B cell (primary cell): ENCODE measurements at regions not wholly inside any gene's neighbourhood (a gene's known extent, or its start where the extent isn't known, plus 50 kb on each side); places are given as distances from the start of the nearest gene placed in this dataset.

Experiments
- ATAC-seq: fragments of 200-7000 bp; cut with Tn5 transposase; one replicate; pipeline ENCODE4 v1.10.0; 2021; ENCODE audit warnings: low read depth, mild to moderate bottlenecking, moderate number of reproducible peaks, moderate library complexity
- CTCF ChIA-PET: fragments of 350-600 bp; sonication (Branson Sonifier 250); formaldehyde crosslinking; loops from one replicate; lab custom pipeline; 2021; ENCODE audit warnings: antibody characterized with exemption, inconsistent platforms; lab: Charles Lee
- POLR2A ChIA-PET: fragments of 350-600 bp; sonication (Branson Sonifier 250); formaldehyde crosslinking; loops from one replicate; lab custom pipeline; 2021; ENCODE audit warnings: antibody characterized with exemption; lab: Charles Lee
- DNase-seq: peaks from one replicate; pipeline ENCODE4 v3.0.0; 2013
- H2AFZ ChIP-seq: 2 replicates; pipeline ENCODE4 v1.6.1; 2012; ENCODE audit warnings: mild to moderate bottlenecking, low read depth, low read length; ENCODE audit not compliant: insufficient read depth, poor library complexity, severe bottlenecking
- H3K27ac ChIP-seq, 2 donors: 1 replicate in 1 of 2; 2 replicates in 1 of 2; pipeline ENCODE4 v1.5.1; 2012 to 2013; ENCODE audit warnings: low read length in 2 of 2, mild to moderate bottlenecking in 2 of 2, moderate library complexity in 1 of 2
- H3K27me3 ChIP-seq, 4 experiments: fragments of 200-600 bp in 1 of 4; sonication (generic) in 1 of 4; replicated peaks in 1 of 4; 1 replicate in 2 of 4; 2 replicates in 2 of 4; pipeline versions ENCODE4 v1.6.1 to v1.7.0; 2013 to 2016; ENCODE audit warnings: low read length in 3 of 4, mild to moderate bottlenecking in 2 of 4, mixed read lengths in 1 of 4, moderate library complexity in 1 of 4; ENCODE audit not compliant: insufficient read depth in 4 of 4, control insufficient read depth in 3 of 4; ENCODE audit errors: control extremely low read depth in 1 of 4
- H3K36me3 ChIP-seq, 2 experiments: replicated peaks in 1 of 2; 1 replicate in 1 of 2; 2 replicates in 1 of 2; pipeline versions ENCODE4 v1.6.1 to v1.7.1; 2013; ENCODE audit warnings: low read length in 1 of 2; ENCODE audit not compliant: insufficient read depth in 2 of 2, control insufficient read depth in 1 of 2; ENCODE audit errors: control extremely low read depth in 1 of 2, extremely low read depth in 1 of 2
- H3K4me1 ChIP-seq, 2 donors: fragments of 200-600 bp in 1 of 2; sonication (generic) in 1 of 2; 1 replicate in 1 of 2; 2 replicates in 1 of 2; pipeline versions ENCODE4 v1.5.1 to v1.6.1; 2013 to 2017; ENCODE audit warnings: low read length in 2 of 2; ENCODE audit not compliant: control insufficient read depth in 2 of 2, insufficient read depth in 2 of 2
- H3K4me2 ChIP-seq: replicated peaks from 2 replicates; pipeline ENCODE3; 2012; ENCODE audit warnings: mild to moderate bottlenecking, low read depth, low read length; ENCODE audit not compliant: poor library complexity, severe bottlenecking
- H3K4me3 ChIP-seq, 5 experiments: fragments of 200-600 bp in 1 of 5; sonication (generic) in 1 of 5; 1 replicate in 3 of 5; 2 replicates in 2 of 5; pipeline versions ENCODE4 v1.5.1 to v1.7.0; 2011 to 2016; ENCODE audit warnings: low read length in 4 of 5, mild to moderate bottlenecking in 4 of 5, low read depth in 2 of 5, control low read depth in 1 of 5, moderate library complexity in 1 of 5; ENCODE audit not compliant: insufficient read depth in 1 of 5; ENCODE audit errors: control extremely low read depth in 1 of 5, extremely low read depth in 1 of 5
- H3K79me2 ChIP-seq: fragments of 200-600 bp; sonication (generic); one replicate; pipeline ENCODE4 v1.6.0; 2016; ENCODE audit warnings: low read length; ENCODE audit not compliant: control insufficient read depth, insufficient read depth
- H3K9ac ChIP-seq: fragments of 200-600 bp; sonication (generic); 2 replicates; pipeline ENCODE4 v1.6.1; 2017; ENCODE audit warnings: mild to moderate bottlenecking, low read length, moderate library complexity
- H3K9me3 ChIP-seq, 3 donors: one replicate each; pipeline versions ENCODE4 v1.6.1 to v1.7.1; 2013; ENCODE audit warnings: low read length in 2 of 3; ENCODE audit not compliant: control insufficient read depth in 2 of 3, insufficient read depth in 1 of 3; ENCODE audit errors: control extremely low read depth in 1 of 3
- H4K20me1 ChIP-seq: 2 replicates; pipeline ENCODE4 v1.6.0; 2012; ENCODE audit warnings: mild to moderate bottlenecking, low read length; ENCODE audit not compliant: insufficient read depth, control insufficient read depth, poor library complexity, severe bottlenecking
- H3K27ac Mint-ChIP-seq: one replicate; pipeline ENCODE4 v1.8.0; 2021; ENCODE audit warnings: mixed read lengths
- H3K27me3 Mint-ChIP-seq: one replicate; pipeline ENCODE4 v1.8.0; 2021; ENCODE audit warnings: mixed read lengths
- H3K4me1 Mint-ChIP-seq: one replicate; pipeline ENCODE4 v1.8.0; 2021; ENCODE audit warnings: mixed read lengths
- H3K4me3 Mint-ChIP-seq: one replicate; pipeline ENCODE4 v1.8.0; 2021; ENCODE audit warnings: mixed read lengths
- H3K9me3 Mint-ChIP-seq: one replicate; pipeline ENCODE4 v1.8.0; 2022; ENCODE audit warnings: mixed read lengths; ENCODE audit not compliant: insufficient read depth
- CTCF ChIP-seq: fragments of 200-600 bp; IDR thresholded peaks from one replicate; pipeline ENCODE4 v1.8.0; 2022; ENCODE audit warnings: antibody characterized with exemption, mild to moderate bottlenecking
- EZH2 ChIP-seq: IDR thresholded peaks from 2 replicates; pipeline ENCODE4 v1.6.1; 2012; ENCODE audit warnings: borderline replicate concordance, low read depth, mild to moderate bottlenecking, moderate library complexity, low read length; ENCODE audit not compliant: insufficient read depth, poor library complexity, severe bottlenecking
- WGBS: methylation state at CpG from one replicate; pipeline ENCODE4 v1.1.5; 2013; ENCODE audit warnings: missing lambda C conversion rate; ENCODE audit not compliant: insufficient coverage; 5-methylcytosine and 5-hydroxymethylcytosine counted together
- intact Hi-C: fragments of 100-400 bp; cut with micrococcal nuclease; formaldehyde crosslinking; loops from one replicate; pipeline ENCODE4 v1.10.0; 2022

DNA sequence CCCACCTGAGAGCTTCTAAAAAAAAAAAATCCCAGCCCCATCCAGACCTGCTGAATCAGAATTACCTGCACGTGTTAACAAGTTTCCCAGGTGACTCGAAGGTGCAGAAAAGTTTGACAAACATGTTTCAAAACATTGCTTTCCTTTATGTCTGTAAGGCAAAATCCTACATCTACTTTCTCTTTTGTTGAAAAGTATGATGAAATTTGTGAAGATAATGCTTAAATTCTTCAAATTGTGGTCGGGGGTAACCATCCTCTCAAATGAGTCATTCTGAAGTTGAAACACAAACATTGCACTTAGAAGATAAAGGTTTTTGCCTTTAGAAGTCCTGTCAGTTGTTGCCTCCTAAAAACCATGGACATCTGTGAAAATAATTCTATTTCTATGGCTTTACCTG, 429.7 kb downstream of the EPHA7 start:
- Mint-ChIP-seq H3K4me1 (no peaks in the 10 kb centered on the region), H3K27me3 (no peaks in the 10 kb centered on the region), H3K9me3 (no peaks in the 10 kb centered on the region), H3K4me3 (no peak overlapping the region), H3K27ac (no peak overlapping the region)
- Histone ChIP-seq H3K79me2 (no peaks in the 10 kb centered on the region), H3K9me3 (no peaks in the 10 kb centered on the region), H3K4me2 (no peak overlapping the region), H3K27ac (no peak overlapping the region), H3K4me3 (no peak overlapping the region), H3K4me1 (no peaks in the 10 kb centered on the region), H3K27me3 (no peaks in the 10 kb centered on the region), H3K9ac (no peak overlapping the region), H4K20me1 (no peaks in the 10 kb centered on the region), H2AFZ (no peak overlapping the region), H3K36me3 (no peaks in the 10 kb centered on the region)
- intact Hi-C loops, result no loop called here
- no peak for ATAC-seq
- no peak for TF ChIP-seq EZH2
- no peak for TF ChIP-seq CTCF
- CTCF ChIA-PET, result no interaction called here
- POLR2A ChIA-PET, result no interaction called here
- DNase-seq, result no peak
- 80% methylated on average over 1 of the region's 3 CpGs for WGBS

DNA sequence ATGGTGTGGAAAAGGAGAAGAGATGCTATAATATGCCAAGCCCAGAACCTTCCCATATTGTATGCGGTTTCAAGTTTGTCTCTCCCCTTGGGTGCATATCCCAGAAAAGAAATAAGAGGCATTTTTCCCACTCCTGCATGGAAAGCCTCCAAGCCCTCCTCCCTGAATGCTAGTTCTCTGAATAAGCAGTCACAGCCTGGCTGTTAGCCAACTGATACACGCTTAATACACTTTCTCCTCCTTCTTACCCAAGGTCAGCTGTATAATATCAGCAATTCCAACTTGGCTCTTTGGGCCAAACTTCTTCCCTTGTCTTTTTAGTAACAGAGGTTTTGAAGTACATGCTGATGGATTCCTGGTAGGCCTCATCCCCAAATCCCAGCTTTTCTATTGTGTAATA, 440.1 kb downstream of the EPHA7 start:
- ATAC-seq (no peak), DNase-seq (no peak)
- intact Hi-C loops, result no loop called here
- Histone ChIP-seq H3K27ac (no peak overlapping the region), H3K9me3 (no peaks in the 10 kb centered on the region), H3K36me3 (no peaks in the 10 kb centered on the region), H3K4me1 (no peaks in the 10 kb centered on the region), H3K4me3 (no peak overlapping the region), H4K20me1 (no peaks in the 10 kb centered on the region), H2AFZ (no peak overlapping the region), H3K4me2 (no peak overlapping the region), H3K79me2 (no peaks in the 10 kb centered on the region), H3K9ac (no peak overlapping the region), H3K27me3 (no peaks in the 10 kb centered on the region)
- no peaks in the 10 kb centered on the region for H3K4me1 Mint-ChIP-seq
- WGBS, result 82% methylated on average over 2 of the region's 2 CpGs
- TF ChIP-seq EZH2 (no peak), CTCF (no peak)
- ChIA-PET CTCF (no interaction called here), POLR2A (no interaction called here)
- no peak overlapping the region for H3K4me3 Mint-ChIP-seq
- H3K27me3 Mint-ChIP-seq, result no peaks in the 10 kb centered on the region
- H3K27ac Mint-ChIP-seq, result no peak overlapping the region
- H3K9me3 Mint-ChIP-seq, result no peaks in the 10 kb centered on the region
